H1 (cell line): ENCODE measurements at regions not wholly inside any gene's neighbourhood (a gene's known extent, or its start where the extent isn't known, plus 50 kb on each side); places are given as distances from the start of the nearest gene placed in this dataset.

Experiments used
- CTCF ChIA-PET: fragments of 300-600 bp; sonication (Branson Sonifier 250); formaldehyde crosslinking; loops from one replicate; lab custom pipeline; 2021; ENCODE audit not compliant: partially characterized antibody; lab: Charles Lee
- POLR2A ChIA-PET: fragments of 300-600 bp; sonication (Branson Sonifier 250); formaldehyde crosslinking; loops from one replicate; lab custom pipeline; 2021; ENCODE audit warnings: inconsistent platforms; ENCODE audit not compliant: partially characterized antibody; lab: Charles Lee
- DNase-seq, 2 experiments: peaks; one replicate each; pipeline versions ENCODE4 v3.0.0 to v3.0.0-alpha.2; 2010 to 2022; ENCODE audit warnings: low spot score in 2 of 2, low read depth in 1 of 2, mixed read lengths in 1 of 2
- FAIRE-seq: peaks from 2 replicates; lab custom pipeline; 2011; peaks lifted over from hg19 to GRCh38; lab: Jason Lieb, UNC
- H2AFZ ChIP-seq: 2 replicates; pipeline ENCODE4 v1.8.1; 2012; ENCODE audit warnings: low read length, inconsistent platforms
- H2AK5ac ChIP-seq: 2 replicates; pipeline ENCODE4 v1.6.1; 2013; ENCODE audit warnings: low read depth, low read length
- H2BK120ac ChIP-seq: replicated peaks from 2 replicates; pipeline ENCODE3; 2013; ENCODE audit warnings: low read depth, low read length, inconsistent platforms
- H2BK12ac ChIP-seq: 2 replicates; pipeline ENCODE4 v1.6.1; 2013; ENCODE audit warnings: low read depth, low read length
- H2BK15ac ChIP-seq: 2 replicates; pipeline ENCODE4 v1.6.1; 2013; ENCODE audit warnings: low read length
- H2BK20ac ChIP-seq: 2 replicates; pipeline ENCODE4 v1.6.1; 2013; ENCODE audit warnings: low read length
- H2BK5ac ChIP-seq: 2 replicates; pipeline ENCODE4 v1.6.1; 2013; ENCODE audit warnings: low read depth, low read length
- H3K14ac ChIP-seq: 2 replicates; pipeline ENCODE4 v1.6.1; 2013; ENCODE audit warnings: inconsistent platforms; ENCODE audit not compliant: insufficient read length
- H3K18ac ChIP-seq: 2 replicates; pipeline ENCODE4 v1.6.1; 2013; ENCODE audit warnings: low read length; ENCODE audit errors: extremely low read depth
- H3K23ac ChIP-seq: 2 replicates; pipeline ENCODE4 v1.6.1; 2013; ENCODE audit warnings: inconsistent platforms; ENCODE audit not compliant: insufficient read length
- H3K23me2 ChIP-seq: 2 replicates; pipeline ENCODE4 v1.6.1; 2013; ENCODE audit warnings: low read depth, low read length
- H3K27ac ChIP-seq: 2 replicates; pipeline ENCODE4 v1.6.1; 2011; ENCODE audit warnings: low read depth, low read length, inconsistent platforms
- H3K27me3 ChIP-seq, 4 experiments: replicated peaks in 1 of 4; 1 replicate in 1 of 4; 2 replicates in 3 of 4; pipeline versions ENCODE4 v1.6.1 to v1.8.1; 2011 to 2013; ENCODE audit warnings: low read length in 3 of 4, mild to moderate bottlenecking in 3 of 4, inconsistent platforms in 2 of 4, mixed read lengths in 2 of 4, moderate library complexity in 1 of 4; ENCODE audit not compliant: control insufficient read depth in 3 of 4, insufficient read depth in 3 of 4; ENCODE audit errors: extremely low read depth in 1 of 4
- H3K36me3 ChIP-seq, 4 experiments: 2 replicates each; pipeline versions ENCODE4 v1.6.1 to v1.8.1; 2011 to 2013; ENCODE audit warnings: mild to moderate bottlenecking in 4 of 4, low read length in 3 of 4, moderate library complexity in 2 of 4, control low read depth in 1 of 4, inconsistent platforms in 1 of 4; ENCODE audit not compliant: insufficient read depth in 4 of 4, control insufficient read depth in 2 of 4
- H3K4ac ChIP-seq: replicated peaks from 2 replicates; pipeline ENCODE3; 2013; ENCODE audit warnings: low read length, low read depth, mixed read lengths, inconsistent platforms; ENCODE audit not compliant: insufficient read length
- H3K4me1 ChIP-seq, 4 experiments: replicated peaks in 1 of 4; 1 replicate in 1 of 4; 2 replicates in 3 of 4; pipeline versions ENCODE4 v1.6.1 to v1.8.1; 2011 to 2013; ENCODE audit warnings: low read length in 3 of 4, inconsistent platforms in 2 of 4, mixed read lengths in 1 of 4; ENCODE audit not compliant: insufficient read depth in 4 of 4, control insufficient read depth in 3 of 4
- H3K4me2 ChIP-seq, 2 experiments: 2 replicates each; pipeline versions ENCODE4 v1.6.1 to v1.8.1; 2011 to 2013; ENCODE audit warnings: low read depth in 2 of 2, low read length in 2 of 2, control low read depth in 1 of 2, inconsistent platforms in 1 of 2, mild to moderate bottlenecking in 1 of 2; ENCODE audit not compliant: insufficient read depth in 1 of 2
- H3K4me3 ChIP-seq, 4 experiments: fragments of 200-600, 300-600 bp in 1 of 4; sonication (generic), shearing (Covaris generic), sonication (Bioruptor Twin) in 1 of 4; 2 replicates each; pipeline versions ENCODE4 v1.5.1 to v1.8.1; 2011 to 2016; ENCODE audit warnings: low read length in 4 of 4, low read depth in 3 of 4, control low read depth in 2 of 4, inconsistent platforms in 2 of 4, mild to moderate bottlenecking in 2 of 4, mixed read lengths in 1 of 4, moderate library complexity in 1 of 4; ENCODE audit not compliant: insufficient read depth in 2 of 4; ENCODE audit errors: extremely low read depth in 1 of 4
- H3K56ac ChIP-seq: replicated peaks from 2 replicates; pipeline ENCODE3; 2013; ENCODE audit warnings: low read depth, mild to moderate bottlenecking, mixed read lengths, low read length, inconsistent platforms; ENCODE audit not compliant: insufficient read length
- H3K79me1 ChIP-seq: 2 replicates; pipeline ENCODE4 v1.6.1; 2013; ENCODE audit warnings: low read depth, low read length, control low read depth
- H3K79me2 ChIP-seq, 2 experiments: 2 replicates each; pipeline versions ENCODE4 v1.6.1 to v1.8.1; 2012 to 2013; ENCODE audit warnings: low read length in 2 of 2, mild to moderate bottlenecking in 2 of 2, inconsistent platforms in 1 of 2; ENCODE audit not compliant: insufficient read depth in 2 of 2, control insufficient read depth in 1 of 2
- H3K9ac ChIP-seq, 4 experiments: replicated peaks in 1 of 4; 1 replicate in 1 of 4; 2 replicates in 3 of 4; pipeline versions ENCODE4 v1.6.1 to v1.8.1; 2011 to 2013; ENCODE audit warnings: low read depth in 3 of 4, low read length in 3 of 4, control low read depth in 2 of 4, mild to moderate bottlenecking in 2 of 4, moderate library complexity in 2 of 4, inconsistent platforms in 1 of 4; ENCODE audit errors: extremely low read depth in 1 of 4
- H3K9me3 ChIP-seq, 2 experiments: 2 replicates each; pipeline versions ENCODE4 v1.6.1 to v1.8.1; 2012 to 2013; ENCODE audit warnings: mild to moderate bottlenecking in 2 of 2, moderate library complexity in 2 of 2, control low read depth in 1 of 2, inconsistent platforms in 1 of 2, low read depth in 1 of 2, low read length in 1 of 2, mixed read lengths in 1 of 2; ENCODE audit not compliant: insufficient read depth in 2 of 2
- H4K20me1 ChIP-seq, 2 experiments: replicated peaks in 1 of 2; 2 replicates each; pipeline versions ENCODE3 to v1.8.1; 2011 to 2013; ENCODE audit warnings: inconsistent platforms in 2 of 2, low read length in 2 of 2, mild to moderate bottlenecking in 1 of 2; ENCODE audit not compliant: insufficient read depth in 2 of 2, control insufficient read depth in 1 of 2
- H4K5ac ChIP-seq: 2 replicates; pipeline ENCODE4 v1.6.1; 2013; ENCODE audit warnings: low read length, low read depth, mixed read lengths, inconsistent platforms; ENCODE audit not compliant: insufficient read length
- H4K8ac ChIP-seq: 2 replicates; pipeline ENCODE4 v1.8.0; 2013; ENCODE audit warnings: mild to moderate bottlenecking, moderate library complexity, low read length, inconsistent platforms; ENCODE audit not compliant: insufficient read depth; ENCODE audit errors: extremely low read depth
- H4K91ac ChIP-seq: replicated peaks from 2 replicates; pipeline ENCODE3; 2013; ENCODE audit warnings: low read length, mixed read lengths, inconsistent platforms; ENCODE audit not compliant: insufficient read length
- BCL11A ChIP-seq, 2 experiments: IDR thresholded peaks; one replicate each; pipeline ENCODE4 v1.6.1; 2011; ENCODE audit warnings: low read depth in 2 of 2, low read length in 2 of 2, mild to moderate bottlenecking in 2 of 2
- CBX8 ChIP-seq: fragments of 300-800, 300-1000 bp; sonication (generic); IDR thresholded peaks from 2 replicates; pipeline ENCODE4 v1.7.1; 2016; ENCODE audit warnings: low read depth, low read length, borderline replicate concordance
- CHD1 ChIP-seq: IDR thresholded peaks from 2 replicates; pipeline ENCODE4 v1.6.1; 2012; ENCODE audit warnings: low read depth, low read length, improper control_type of control experiment
- CREB1 ChIP-seq: IDR thresholded peaks from 2 replicates; pipeline ENCODE4 v1.6.1; 2012; ENCODE audit warnings: inconsistent platforms
- CTBP2 ChIP-seq: IDR thresholded peaks from 2 replicates; pipeline ENCODE4 v1.7.0; 2011; ENCODE audit warnings: borderline replicate concordance, mild to moderate bottlenecking, moderate library complexity, mixed read lengths, low read length; ENCODE audit not compliant: insufficient read depth, insufficient read length
- EGR1 ChIP-seq: IDR thresholded peaks from 2 replicates; pipeline ENCODE4 v1.6.1; 2011; ENCODE audit warnings: low read depth, low read length, borderline replicate concordance
- GTF2F1 ChIP-seq: IDR thresholded peaks from 2 replicates; pipeline ENCODE4 v1.6.1; 2012; ENCODE audit warnings: low read depth, low read length, improper control_type of control experiment, borderline replicate concordance
- JUN ChIP-seq: IDR thresholded peaks from 2 replicates; pipeline ENCODE4 v1.6.1; 2011; ENCODE audit warnings: low read depth, mild to moderate bottlenecking, improper control_type of control experiment, low read length
- POU5F1 ChIP-seq: IDR thresholded peaks from 2 replicates; pipeline ENCODE4 v1.6.1; 2011; ENCODE audit warnings: low read depth, mild to moderate bottlenecking, low read length, moderate library complexity
- RXRA ChIP-seq: IDR thresholded peaks from 2 replicates; pipeline ENCODE4 v1.6.1; 2011; ENCODE audit warnings: low read depth, mild to moderate bottlenecking, low read length, moderate library complexity; ENCODE audit not compliant: insufficient read depth
- SP1 ChIP-seq: IDR thresholded peaks from 2 replicates; pipeline ENCODE4 v1.6.1; 2011; ENCODE audit warnings: low read depth, low read length
- SP2 ChIP-seq: IDR thresholded peaks from 2 replicates; pipeline ENCODE4 v1.6.1; 2012; ENCODE audit warnings: mild to moderate bottlenecking, low read length, inconsistent platforms
- SUZ12 ChIP-seq: fragments of 200-600 bp; sonication (generic); IDR thresholded peaks from 2 replicates; pipeline ENCODE4 v1.6.1; 2012; ENCODE audit warnings: mild to moderate bottlenecking, inconsistent platforms, low read length, moderate library complexity, mixed read lengths
- TAF7 ChIP-seq: optimal IDR thresholded peaks from 2 replicates; pipeline ENCODE3; 2011; ENCODE audit warnings: low read depth, mild to moderate bottlenecking, inconsistent platforms, low read length, moderate library complexity, borderline replicate concordance
- WGBS, 2 experiments: shearing (Covaris generic) in 1 of 2; methylation state at CpG; one replicate each; pipeline versions ENCODE4 v1.1.6 to v1.1.7; 2013 to 2015; ENCODE audit warnings: low lambda C conversion rate in 2 of 2, mixed read lengths in 2 of 2, inconsistent platforms in 1 of 2, low coverage in 1 of 2, missing lambda C conversion rate in 1 of 2; ENCODE audit not compliant: insufficient replicate concordance in 2 of 2, insufficient coverage in 1 of 2, insufficient read length in 1 of 2; ENCODE audit errors: extremely low coverage in 1 of 2, missing lambda C conversion rate in 1 of 2; 5-methylcytosine and 5-hydroxymethylcytosine counted together
- TF ChIP-seq, protein P1 (sequence below): IDR thresholded peaks from 2 replicates; pipeline ENCODE4 v1.6.1; 2011; ENCODE audit warnings: low read depth, mild to moderate bottlenecking, low read length; ENCODE audit not compliant: insufficient read depth

DNA sequence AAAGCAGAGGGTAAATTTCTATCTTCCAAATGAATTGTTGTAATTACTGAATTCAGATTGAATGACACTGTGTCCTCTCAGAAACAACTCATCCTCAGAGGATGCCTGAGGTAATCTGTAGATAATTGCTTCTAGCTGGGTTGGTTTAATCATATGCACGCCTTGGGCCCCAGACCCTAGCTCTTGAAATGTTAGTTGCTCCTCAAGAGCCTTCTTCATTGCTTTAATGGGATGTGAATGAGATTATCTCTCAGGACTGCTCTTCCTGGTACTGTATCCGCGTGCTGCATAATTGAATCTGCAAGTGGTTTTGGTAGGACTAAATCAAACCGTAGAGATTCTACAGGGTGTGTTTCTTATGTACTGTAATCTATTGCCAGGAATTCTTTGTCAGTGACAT, 569.3 kb upstream of the NEGR1 start:
- FAIRE-seq (no peak), DNase-seq (no peak)
- Histone ChIP-seq H3K18ac (no peak overlapping the region), H3K9me3 (no peaks in the 10 kb centered on the region), H3K56ac (no peak overlapping the region), H3K4ac (no peak overlapping the region), H3K27me3 (no peaks in the 10 kb centered on the region), H2AK5ac (no peak overlapping the region), H3K23me2 (no peaks in the 10 kb centered on the region), H2BK120ac (no peak overlapping the region), H3K27ac (no peak overlapping the region), H4K5ac (no peak overlapping the region), H3K23ac (no peak overlapping the region), H3K9ac (no peak overlapping the region), H2BK5ac (no peak overlapping the region), H2BK20ac (no peak overlapping the region), H2AFZ (no peak overlapping the region), H4K91ac (no peak overlapping the region), H3K4me1 (peaks cover 0 to 5% (median 2%) of the 10 kb centered on the region in 4 experiments; a peak in 3 of 7 replicates), H3K4me2 (no peak overlapping the region), H2BK12ac (no peak overlapping the region), H3K79me1 (no peaks in the 10 kb centered on the region), H3K14ac (no peak overlapping the region), H4K20me1 (no peaks in the 10 kb centered on the region), H4K8ac (no peak overlapping the region), H3K36me3 (no peaks in the 10 kb centered on the region; a peak in 1 of 8 replicates), H3K4me3 (no peak overlapping the region), H3K79me2 (no peaks in the 10 kb centered on the region), H2BK15ac (no peak overlapping the region)
- 59% methylated on average over 4 of the region's 4 CpGs; no CpG with 5 or more reads in 1 of the 2 experiments for WGBS, 2 experiments
- ChIA-PET POLR2A (interaction anchor here (0.9 kb wide), 1 partner anchor 21 kb away, joined by 3 read pairs; no protein-coding TSS in a partner anchor), CTCF (interaction anchor here (0.7 kb wide), 1 partner anchor 10 kb away, joined by 3 read pairs; no protein-coding TSS in a partner anchor)
- TF ChIP-seq CHD1 = no peak
- no peak for TF ChIP-seq JUN
- no peak for TF ChIP-seq POU5F1
- TF ChIP-seq GTF2F1 = no peak
- no peak for TF ChIP-seq CTBP2
- no peak for TF ChIP-seq SP2
- TF ChIP-seq SUZ12 = no peak
- no peak for TF ChIP-seq BCL11A (IDR thresholded peaks at IDR 0.05; ENCODE audit: low read depth in 2 of 2, low read length in 2 of 2)
- TF ChIP-seq TAF7 = no peak
- no peak for TF ChIP-seq CREB1
- TF ChIP-seq, protein P1, sequence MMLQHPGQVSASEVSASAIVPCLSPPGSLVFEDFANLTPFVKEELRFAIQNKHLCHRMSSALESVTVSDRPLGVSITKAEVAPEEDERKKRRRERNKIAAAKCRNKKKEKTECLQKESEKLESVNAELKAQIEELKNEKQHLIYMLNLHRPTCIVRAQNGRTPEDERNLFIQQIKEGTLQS = no peak
- no peak for TF ChIP-seq EGR1
- TF ChIP-seq SP1 = no peak
- no peak for TF ChIP-seq CBX8
- no peak for TF ChIP-seq RXRA
